ENCODE measurements at regions not wholly inside any gene's neighbourhood (a gene's known extent, or its start where the extent isn't known, plus 50 kb on each side); places are given as distances from the start of the nearest gene placed in this dataset.

- DNase-seq (ENCODE audit: low read depth), result no peak
Observed at GRCh38 chr6:37556881-37557644, 57.4 kb upstream of the CCDC167 start.

GRCh38 chr6:37555040-37555781, 55.5 kb upstream of the CCDC167 start:
- DNase-seq (ENCODE audit: low read depth), result no peak

DNA sequence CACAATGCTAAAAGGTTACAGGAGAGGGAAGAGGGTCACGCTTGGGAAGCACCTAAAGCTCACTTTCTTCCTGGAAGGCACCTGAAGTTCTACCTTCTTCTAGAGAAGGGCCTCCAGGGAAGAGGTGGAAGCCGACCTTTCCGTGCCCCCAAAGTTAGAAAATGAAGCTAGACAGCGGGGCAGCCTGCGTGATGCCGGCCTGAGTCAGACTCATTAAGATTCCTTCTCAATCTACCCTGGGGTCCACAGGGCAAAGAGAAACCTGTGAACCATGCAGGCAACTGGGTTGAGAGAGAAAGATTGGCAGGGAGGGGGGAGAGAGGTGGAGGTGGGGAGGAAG, 54.8 kb upstream of the CCDC167 start:
- DNase-seq (ENCODE audit: low read depth), result no peak

DNA sequence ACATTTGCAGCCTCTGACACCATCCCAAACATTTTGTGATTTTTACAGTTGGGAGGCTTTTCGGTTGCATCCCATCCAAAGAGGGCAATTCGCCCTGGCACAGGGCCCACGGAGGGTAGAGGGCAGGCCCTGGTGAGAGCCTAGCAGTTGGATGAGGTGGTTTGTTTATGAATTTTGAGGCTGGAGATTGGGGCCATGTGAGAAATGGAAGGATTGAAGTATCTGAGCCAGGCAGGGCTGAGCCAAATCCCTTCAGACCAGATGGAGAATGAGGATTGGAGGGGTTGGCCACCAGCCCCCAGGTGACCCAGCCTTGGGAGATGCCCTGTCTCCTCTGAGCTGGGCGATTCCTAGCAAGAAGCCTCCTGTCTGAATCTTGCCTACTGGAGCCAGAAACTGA, 52.6 kb upstream of the CCDC167 start:
- no peak for DNase-seq (ENCODE audit: low read depth)

GRCh38 chr6:37551867-37552266, 52.2 kb upstream of the CCDC167 start:
- DNase-seq (ENCODE audit: low read depth), result no peak

DNA sequence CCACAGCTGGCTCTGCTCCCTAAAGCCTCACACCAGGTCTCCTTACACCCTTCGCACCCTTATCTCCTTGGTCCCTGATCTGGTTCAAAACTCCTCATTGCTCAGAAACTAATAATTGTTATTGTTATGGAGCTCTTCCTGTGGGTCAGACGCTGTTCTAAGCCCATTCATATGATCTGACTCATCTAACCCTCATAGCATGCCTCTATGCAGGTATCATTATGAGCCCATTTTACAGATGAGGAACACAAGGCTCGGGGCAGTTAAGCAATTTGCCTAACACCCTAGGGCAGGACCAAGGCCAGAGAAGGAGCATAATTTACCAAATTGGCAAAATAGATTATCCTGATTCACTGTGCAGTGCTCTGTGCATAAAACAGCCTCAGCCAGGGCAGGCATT, 51.8 kb upstream of the CCDC167 start:
- DNase-seq (ENCODE audit: low read depth), result no peak

DNA sequence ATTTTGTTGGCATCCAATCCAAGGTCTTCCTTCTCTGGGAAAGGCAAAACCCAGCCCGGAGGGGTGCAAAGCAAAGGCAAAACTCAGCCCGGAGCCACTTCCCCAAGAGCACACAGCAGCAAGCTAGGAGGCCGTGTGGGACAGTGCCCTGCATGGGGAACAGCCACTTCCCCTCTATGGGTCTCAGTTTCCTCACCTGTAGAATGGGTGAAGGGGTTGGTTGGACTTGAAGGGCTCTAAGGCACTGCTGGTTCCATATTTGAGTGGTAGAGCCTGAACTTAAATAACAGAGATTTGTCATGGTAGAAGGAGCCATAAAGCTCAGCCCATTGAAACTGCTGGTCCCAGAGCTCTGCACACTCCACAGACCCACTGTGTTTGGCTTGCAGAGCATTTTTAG, 51.3 kb upstream of the CCDC167 start:
- DNase-seq (ENCODE audit: low read depth), result no peak

DNA sequence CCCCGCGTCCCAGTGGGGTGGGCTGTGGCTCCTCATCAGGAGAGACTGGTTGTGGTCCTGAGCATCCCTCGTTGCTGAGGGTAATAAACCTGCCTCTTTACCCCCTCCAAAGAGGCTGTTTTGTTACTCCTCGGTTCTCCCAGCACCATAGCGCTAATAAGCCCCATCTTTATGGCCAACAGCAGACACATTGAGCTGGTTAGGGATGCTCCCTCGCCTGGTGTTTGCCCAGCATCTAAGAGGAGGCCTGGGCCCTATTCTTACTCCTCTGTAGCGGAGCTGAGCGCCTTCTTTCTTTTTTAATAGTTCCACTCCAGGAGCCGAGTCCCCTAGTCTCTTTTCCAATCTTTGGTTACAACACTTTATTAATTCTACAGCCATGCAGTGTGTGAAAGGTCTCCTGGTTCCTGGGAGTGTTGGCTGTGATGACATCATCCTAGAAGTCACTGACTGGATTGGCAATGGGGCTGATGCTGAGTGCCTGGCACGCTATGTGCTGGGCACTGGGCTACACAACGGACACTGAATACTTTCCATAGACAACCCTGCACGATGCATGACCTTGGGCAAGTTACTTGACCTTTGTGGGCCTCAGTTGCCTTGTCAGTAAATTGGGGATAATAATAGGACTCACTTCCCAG, 50.6 kb upstream of the CCDC167 start:
- no peak for DNase-seq (ENCODE audit: low read depth)

DNA sequence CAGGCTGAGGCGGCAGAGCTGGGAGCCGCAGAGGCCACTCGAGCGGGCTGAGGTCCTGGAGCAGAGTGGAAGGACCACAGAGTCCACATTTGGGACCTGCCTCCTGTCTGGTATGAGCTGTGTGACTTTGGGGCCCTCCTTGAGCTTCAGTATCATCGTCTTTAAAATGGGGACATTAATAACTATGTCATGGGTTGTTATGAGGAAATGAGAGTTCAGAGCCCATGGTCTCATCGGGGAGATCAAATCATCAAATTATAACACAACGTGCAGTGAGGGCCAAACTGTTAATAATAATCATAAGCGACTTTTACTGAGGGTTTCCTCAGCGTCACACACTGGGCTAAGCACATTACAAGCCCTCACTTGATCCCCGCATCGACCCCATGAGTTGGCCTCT, 49.9 kb upstream of the CCDC167 start:
- DNase-seq (ENCODE audit: low read depth), result no peak

Measured in activated T-helper 1 cell treated with Interleukin-2 at 50 U/mL for 16 hours (primary cell).